Suprapubic skin (tissue), 4 donors: ENCODE measurements at regions not wholly inside any gene's neighbourhood (a gene's known extent, or its start where the extent isn't known, plus 50 kb on each side); places are given as distances from the start of the nearest gene placed in this dataset.
"Not testable (repeated sequence)": the region's sequence is repeated elsewhere in the genome, so short reads cannot be mapped to it uniquely, and the experiment has no call there.

ENCODE experiments used
- DNase-seq, 2 donors: peaks; one replicate each; pipeline ENCODE4 v3.0.0-alpha.2; 2019; ENCODE audit warnings: low spot score in 2 of 2
- H3K27ac ChIP-seq: fragments of 200-600 bp; sonication (generic); one replicate; pipeline ENCODE4 v1.5.1; 2019
- H3K27me3 ChIP-seq: fragments of 200-600 bp; sonication (generic); one replicate; pipeline ENCODE4 v1.5.1; 2019
- H3K36me3 ChIP-seq: fragments of 200-600 bp; sonication (generic); one replicate; pipeline ENCODE4 v1.5.1; 2019
- H3K4me1 ChIP-seq: fragments of 200-600 bp; sonication (generic); one replicate; pipeline ENCODE4 v1.5.1; 2019
- H3K4me3 ChIP-seq: fragments of 200-600 bp; sonication (generic); one replicate; pipeline ENCODE4 v1.5.1; 2019; ENCODE audit warnings: mild to moderate bottlenecking
- H3K9me3 ChIP-seq: fragments of 200-600 bp; sonication (generic); one replicate; pipeline ENCODE4 v1.5.1; 2019
- CTCF ChIP-seq, 2 donors: fragments of 200-600 bp in 1 of 2; fragments of 450-650 bp in 1 of 2; sonication (generic) in 1 of 2; IDR thresholded peaks; one replicate each; pipeline ENCODE4 v1.5.1; 2016 to 2019; ENCODE audit warnings: antibody characterized with exemption in 2 of 2, mild to moderate bottlenecking in 1 of 2, moderate library complexity in 1 of 2
- EP300 ChIP-seq: sonication (generic); formaldehyde crosslinking; IDR thresholded peaks from one replicate; pipeline ENCODE4 v1.6.1; 2017; ENCODE audit warnings: antibody characterized with exemption
- POLR2A ChIP-seq, 2 donors: fragments of 450-650 bp; IDR thresholded peaks; one replicate each; pipeline ENCODE4 v1.6.1; 2017; ENCODE audit warnings: antibody characterized with exemption in 2 of 2, mild to moderate bottlenecking in 2 of 2, moderate library complexity in 2 of 2
- POLR2AphosphoS5 ChIP-seq, 3 donors: sonication (generic); formaldehyde crosslinking; IDR thresholded peaks; one replicate each; pipeline ENCODE4 v1.6.1; 2017; ENCODE audit warnings: antibody characterized with exemption in 3 of 3
- WGBS: methylation state at CpG from one replicate; pipeline ENCODE4 v1.1.5; 2018; 5-methylcytosine and 5-hydroxymethylcytosine counted together

GRCh38 chr2:180778291-180778690 lies 202.1 kb upstream of the UBE2E3 start:
- Histone ChIP-seq H3K9me3 (no peaks in the 10 kb centered on the region), H3K27ac (no peak overlapping the region), H3K4me3 (no peak overlapping the region), H3K36me3 (no peaks in the 10 kb centered on the region), H3K4me1 (no peaks in the 10 kb centered on the region), H3K27me3 (no peaks in the 10 kb centered on the region)
- TF ChIP-seq EP300 (no peak), POLR2AphosphoS5 (IDR thresholded peaks at IDR 0.05) (no peak), CTCF (IDR thresholded peaks at IDR 0.05) (no peak), POLR2A (IDR thresholded peaks at IDR 0.05) (no peak)
- WGBS: 81% methylated on average over 5 of the region's 5 CpGs
- no peak for DNase-seq

- no peak overlapping the region for H3K4me3 ChIP-seq
- no peak overlapping the region for H3K27ac ChIP-seq
- no peaks in the 10 kb centered on the region for H3K9me3 ChIP-seq
- no peaks in the 10 kb centered on the region for H3K4me1 ChIP-seq
- no peaks in the 10 kb centered on the region for H3K27me3 ChIP-seq
- TF ChIP-seq POLR2AphosphoS5 (IDR thresholded peaks at IDR 0.05): no peak
- no peak for TF ChIP-seq CTCF (IDR thresholded peaks at IDR 0.05)
- no peaks in the 10 kb centered on the region for H3K36me3 ChIP-seq
- no peak for DNase-seq
Measured at GRCh38 chr2:180776921-180777320, 203.5 kb upstream of the UBE2E3 start.

- no peaks in the 10 kb centered on the region for H3K9me3 ChIP-seq
- 85% methylated on average over 3 of the region's 3 CpGs for WGBS
- H3K27me3 ChIP-seq: no peaks in the 10 kb centered on the region
- H3K4me1 ChIP-seq: no peaks in the 10 kb centered on the region
- no peak for DNase-seq
- H3K4me3 ChIP-seq: no peak overlapping the region
- H3K36me3 ChIP-seq: no peaks in the 10 kb centered on the region
- TF ChIP-seq EP300 (no peak), CTCF (IDR thresholded peaks at IDR 0.05) (no peak)
- no peak overlapping the region for H3K27ac ChIP-seq
Measured at GRCh38 chr2:180775711-180776110, 204.7 kb upstream of the UBE2E3 start.

GRCh38 chr2:180765316-180765715 lies 215.1 kb upstream of the UBE2E3 start:
- not testable (repeated sequence) for H3K27ac ChIP-seq, H3K4me3 ChIP-seq, H3K4me1 ChIP-seq, H3K36me3 ChIP-seq, H3K27me3 ChIP-seq, H3K9me3 ChIP-seq, DNase-seq
- WGBS: 85% methylated on average over 5 of the region's 6 CpGs

- H3K36me3 ChIP-seq: no peaks in the 10 kb centered on the region
- DNase-seq: no peak
Measured at GRCh38 chr2:180763263-180763989, 217.0 kb upstream of the UBE2E3 start.

More at GRCh38 chr2:180763263-180763989, 217.0 kb upstream of the UBE2E3 start:
- no peaks in the 10 kb centered on the region for H3K9me3 ChIP-seq
- no peak overlapping the region for H3K4me3 ChIP-seq
- WGBS: 66% methylated on average over 2 of the region's 2 CpGs
- TF ChIP-seq POLR2AphosphoS5 (IDR thresholded peaks at IDR 0.05): no peak
- no peak for TF ChIP-seq POLR2A (IDR thresholded peaks at IDR 0.05)
- no peak for TF ChIP-seq EP300
- no peak for TF ChIP-seq CTCF (IDR thresholded peaks at IDR 0.05)
- H3K27me3 ChIP-seq: no peaks in the 10 kb centered on the region
- H3K27ac ChIP-seq: no peak overlapping the region
- H3K4me1 ChIP-seq: no peaks in the 10 kb centered on the region
